Progenitor cell of endocrine pancreas (in vitro differentiated cells): ENCODE measurements at regions not wholly inside any gene's neighbourhood (a gene's known extent, or its start where the extent isn't known, plus 50 kb on each side); places are given as distances from the start of the nearest gene placed in this dataset.

ENCODE experiments used
- DNase-seq: peaks from one replicate; pipeline ENCODE4 v3.0.0; 2021; ENCODE audit warnings: low spot score; ENCODE audit not compliant: unreplicated experiment
- H3K27ac Mint-ChIP-seq: 2 replicates; pipeline ENCODE4 v1.8.0; 2021; ENCODE audit warnings: mild to moderate bottlenecking, moderate library complexity, mixed read lengths
- H3K27me3 Mint-ChIP-seq: 2 replicates; pipeline ENCODE4 v1.8.0; 2021; ENCODE audit warnings: mixed read lengths
- H3K36me3 Mint-ChIP-seq: 2 replicates; pipeline ENCODE4 v1.8.0; 2022; ENCODE audit warnings: mixed read lengths; ENCODE audit not compliant: insufficient read depth
- H3K4me1 Mint-ChIP-seq: 2 replicates; pipeline ENCODE4 v1.8.0; 2021; ENCODE audit warnings: low read depth, mixed read lengths
- H3K4me3 Mint-ChIP-seq: 2 replicates; pipeline ENCODE4 v1.8.0; 2021; ENCODE audit warnings: low read depth, mild to moderate bottlenecking, moderate library complexity, mixed read lengths
- H3K9me3 Mint-ChIP-seq: 2 replicates; pipeline ENCODE4 v1.8.0; 2021; ENCODE audit warnings: low read depth, mixed read lengths
- CTCF ChIP-seq: fragments of 200-600 bp; sonication (generic); IDR thresholded peaks from one replicate; pipeline ENCODE4 v1.5.0; 2021; ENCODE audit warnings: antibody characterized with exemption, mild to moderate bottlenecking; ENCODE audit not compliant: unreplicated experiment

- no peak overlapping the region for H3K4me3 Mint-ChIP-seq
- no peak for TF ChIP-seq CTCF
- no peak for DNase-seq
- H3K27me3 Mint-ChIP-seq = no peaks in the 10 kb centered on the region
- H3K9me3 Mint-ChIP-seq = peaks cover 4% of the 10 kb centered on the region
- H3K4me1 Mint-ChIP-seq = peaks cover 2% of the 10 kb centered on the region
- no peaks in the 10 kb centered on the region for H3K36me3 Mint-ChIP-seq
- no peak overlapping the region for H3K27ac Mint-ChIP-seq
Observed at GRCh38 chr2:168394262-168394661, 61.8 kb upstream of the CERS6 start.

GRCh38 chr2:168396131-168396530 lies 59.9 kb upstream of the CERS6 start:
- peaks cover 2% of the 10 kb centered on the region for H3K4me1 Mint-ChIP-seq
- no peak for DNase-seq
- H3K27me3 Mint-ChIP-seq = no peaks in the 10 kb centered on the region
- no peak overlapping the region for H3K27ac Mint-ChIP-seq
- H3K9me3 Mint-ChIP-seq = peaks cover 12% of the 10 kb centered on the region
- no peaks in the 10 kb centered on the region for H3K36me3 Mint-ChIP-seq
- no peak for TF ChIP-seq CTCF
- no peak overlapping the region for H3K4me3 Mint-ChIP-seq

- H3K4me3 Mint-ChIP-seq = no peak overlapping the region
- H3K27ac Mint-ChIP-seq = no peak overlapping the region
- TF ChIP-seq CTCF = no peak
- no peaks in the 10 kb centered on the region for H3K27me3 Mint-ChIP-seq
- H3K4me1 Mint-ChIP-seq = peaks cover 11% of the 10 kb centered on the region
- no peak for DNase-seq
- peaks cover 12% of the 10 kb centered on the region for H3K9me3 Mint-ChIP-seq
- H3K36me3 Mint-ChIP-seq = no peaks in the 10 kb centered on the region
Observed at GRCh38 chr2:168397629-168398028, 58.4 kb upstream of the CERS6 start.

- no peak for TF ChIP-seq CTCF
- DNase-seq = no peak
- peaks cover 17% of the 10 kb centered on the region for H3K9me3 Mint-ChIP-seq
- H3K4me3 Mint-ChIP-seq = no peak overlapping the region
- H3K4me1 Mint-ChIP-seq = peaks cover 15% of the 10 kb centered on the region
- no peaks in the 10 kb centered on the region for H3K27me3 Mint-ChIP-seq
- H3K27ac Mint-ChIP-seq = no peak overlapping the region
- H3K36me3 Mint-ChIP-seq = no peaks in the 10 kb centered on the region
Observed at GRCh38 chr2:168401048-168401556, 55.0 kb upstream of the CERS6 start.

- DNase-seq = no peak
- H3K4me1 Mint-ChIP-seq = peaks cover 15% of the 10 kb centered on the region
- no peak overlapping the region for H3K4me3 Mint-ChIP-seq
- TF ChIP-seq CTCF = no peak
- H3K27me3 Mint-ChIP-seq = no peaks in the 10 kb centered on the region
- H3K9me3 Mint-ChIP-seq = peaks cover 17% of the 10 kb centered on the region
- H3K36me3 Mint-ChIP-seq = no peaks in the 10 kb centered on the region
- peak overlapping the region; percentile 58 for H3K27ac Mint-ChIP-seq
Observed at GRCh38 chr2:168401771-168402170, 54.3 kb upstream of the CERS6 start.
